ENCODE measurements at regions not wholly inside any gene's neighbourhood (a gene's known extent, or its start where the extent isn't known, plus 50 kb on each side); places are given as distances from the start of the nearest gene placed in this dataset.

- H3K27ac ChIP-seq (ENCODE audit: low read depth, low read length) = no peak overlapping the region
These were observed 280.7 kb upstream of the PLXNA2 start for GRCh38 chr1:208524925-208525324.

GRCh38 chr1:208525417-208525816 lies 281.2 kb upstream of the PLXNA2 start:
- no peak overlapping the region for H3K4me2 ChIP-seq (ENCODE audit: low read depth, low read length, poor library complexity, severe bottlenecking)
- no peak overlapping the region for H2AFZ ChIP-seq (ENCODE audit: low read depth, low read length, severe bottlenecking)
- no peaks in the 10 kb centered on the region for H3K79me2 ChIP-seq (ENCODE audit: insufficient read depth, low read length)
- no peaks in the 10 kb centered on the region for H3F3A ChIP-seq (ENCODE audit: insufficient read depth)
- H4K20me1 ChIP-seq (ENCODE audit: low read depth, low read length) = no peaks in the 10 kb centered on the region
- H3K27me3 ChIP-seq (ENCODE audit: low read length) = no peaks in the 10 kb centered on the region
- no peaks in the 10 kb centered on the region for H3K9me3 ChIP-seq (ENCODE audit: insufficient read depth, low read length)
- TF ChIP-seq CTCF (IDR thresholded peaks at IDR 0.05; ENCODE audit: insufficient read depth, low read length, poor library complexity, severe bottlenecking) = no peak
- no peak for TF ChIP-seq EZH2phosphoT487 (conservative IDR thresholded peaks at IDR 0.05; ENCODE audit: low read length)
- no peak overlapping the region for H3K27ac ChIP-seq (ENCODE audit: low read depth, low read length)
- no peak overlapping the region for H3K9ac ChIP-seq (ENCODE audit: low read length)
- no peaks in the 10 kb centered on the region for H3K36me3 ChIP-seq (ENCODE audit: low read length)
- H3K4me3 ChIP-seq (ENCODE audit: insufficient read depth, low read length, poor library complexity, severe bottlenecking) = no peak overlapping the region
- H3K9me2 ChIP-seq (replicated peaks; ENCODE audit: insufficient read depth, low read length) = no peaks in the 10 kb centered on the region

More at GRCh38 chr1:208524925-208525324, 280.7 kb upstream of the PLXNA2 start:
- no peak overlapping the region for H3K4me3 ChIP-seq (ENCODE audit: insufficient read depth, low read length, poor library complexity, severe bottlenecking)
- no peaks in the 10 kb centered on the region for H3F3A ChIP-seq (ENCODE audit: insufficient read depth)
- H3K36me3 ChIP-seq (ENCODE audit: low read length) = no peaks in the 10 kb centered on the region
- H2AFZ ChIP-seq (ENCODE audit: low read depth, low read length, severe bottlenecking) = no peak overlapping the region
- H3K9me3 ChIP-seq (ENCODE audit: insufficient read depth, low read length) = no peaks in the 10 kb centered on the region
- H3K27me3 ChIP-seq (ENCODE audit: low read length) = no peaks in the 10 kb centered on the region
- no peaks in the 10 kb centered on the region for H4K20me1 ChIP-seq (ENCODE audit: low read depth, low read length)
- H3K79me2 ChIP-seq (ENCODE audit: insufficient read depth, low read length) = no peaks in the 10 kb centered on the region
- no peak overlapping the region for H3K4me2 ChIP-seq (ENCODE audit: low read depth, low read length, poor library complexity, severe bottlenecking)
- no peak for TF ChIP-seq EZH2phosphoT487 (conservative IDR thresholded peaks at IDR 0.05; ENCODE audit: low read length)
- TF ChIP-seq CTCF (IDR thresholded peaks at IDR 0.05; ENCODE audit: insufficient read depth, low read length, poor library complexity, severe bottlenecking) = no peak
- H3K9me2 ChIP-seq (replicated peaks; ENCODE audit: insufficient read depth, low read length) = no peaks in the 10 kb centered on the region
- no peak overlapping the region for H3K9ac ChIP-seq (ENCODE audit: low read length)

- TF ChIP-seq EZH2phosphoT487 (conservative IDR thresholded peaks at IDR 0.05; ENCODE audit: low read length) (no peak), CTCF (IDR thresholded peaks at IDR 0.05; ENCODE audit: insufficient read depth, low read length, poor library complexity, severe bottlenecking) (no peak)
- Histone ChIP-seq H3K9ac (ENCODE audit: low read length) (no peak overlapping the region), H3F3A (ENCODE audit: insufficient read depth) (no peaks in the 10 kb centered on the region), H3K4me3 (ENCODE audit: insufficient read depth, low read length, poor library complexity, severe bottlenecking) (no peak overlapping the region), H3K79me2 (ENCODE audit: insufficient read depth, low read length) (no peaks in the 10 kb centered on the region), H3K4me2 (ENCODE audit: low read depth, low read length, poor library complexity, severe bottlenecking) (no peak overlapping the region), H3K27ac (ENCODE audit: low read depth, low read length) (no peak overlapping the region), H3K9me3 (ENCODE audit: insufficient read depth, low read length) (no peaks in the 10 kb centered on the region), H3K27me3 (ENCODE audit: low read length) (no peaks in the 10 kb centered on the region), H3K9me2 (replicated peaks; ENCODE audit: insufficient read depth, low read length) (no peaks in the 10 kb centered on the region), H3K36me3 (ENCODE audit: low read length) (no peaks in the 10 kb centered on the region), H2AFZ (ENCODE audit: low read depth, low read length, severe bottlenecking) (no peak overlapping the region), H4K20me1 (ENCODE audit: low read depth, low read length) (no peaks in the 10 kb centered on the region)
These were observed 282.5 kb upstream of the PLXNA2 start for GRCh38 chr1:208526613-208527125.

All from SU-DHL-6 (cell line).